GM21526 (cell line): ENCODE measurements at regions not wholly inside any gene's neighbourhood (a gene's known extent, or its start where the extent isn't known, plus 50 kb on each side); places are given as distances from the start of the nearest gene placed in this dataset.

Experiments used
- ATAC-seq: cut with Tn5 transposase; IDR thresholded peaks from one replicate; pipeline ENCODE4 v1.9.1; 2021; ENCODE audit warnings: moderate library complexity; ENCODE audit not compliant: unreplicated experiment, low FRiP score

- no peak for ATAC-seq
Measured at GRCh38 chr5:158313027-158313732, 454.2 kb upstream of the CLINT1 start.

- ATAC-seq: no peak
Measured at GRCh38 chr5:158309088-158309807, 450.3 kb upstream of the CLINT1 start.

- no peak for ATAC-seq
Measured at GRCh38 chr5:158308429-158309025, 449.6 kb upstream of the CLINT1 start.

GRCh38 chr5:158305861-158306260 lies 446.9 kb upstream of the CLINT1 start:
- no peak for ATAC-seq

- ATAC-seq: no peak
Measured at GRCh38 chr5:158304607-158305006, 445.7 kb upstream of the CLINT1 start.

GRCh38 chr5:158303883-158304282 lies 444.9 kb upstream of the CLINT1 start:
- ATAC-seq: no peak

DNA sequence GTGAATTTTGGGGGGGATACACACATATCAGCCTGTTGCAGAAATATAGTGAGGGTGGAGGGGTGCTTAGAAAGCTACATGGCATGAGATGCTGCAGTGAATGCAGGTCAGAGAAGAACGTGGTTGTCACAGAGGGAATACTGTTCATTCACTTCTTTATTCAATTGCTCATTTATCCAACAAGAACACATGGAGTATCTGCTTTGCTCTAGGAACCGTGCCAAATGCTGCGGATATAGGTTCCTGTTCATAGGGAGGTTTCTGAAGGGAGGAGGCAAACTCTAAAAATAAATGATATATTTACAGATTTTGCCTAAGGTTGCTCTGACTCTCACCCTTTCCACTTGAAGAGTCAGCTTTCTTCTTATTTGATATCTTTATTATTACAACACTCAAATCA lies 444.3 kb upstream of the CLINT1 start:
- no peak for ATAC-seq

GRCh38 chr5:158302029-158302428 lies 443.1 kb upstream of the CLINT1 start:
- no peak for ATAC-seq

- no peak for ATAC-seq
Measured at GRCh38 chr5:158301186-158301585, 442.2 kb upstream of the CLINT1 start.

DNA sequence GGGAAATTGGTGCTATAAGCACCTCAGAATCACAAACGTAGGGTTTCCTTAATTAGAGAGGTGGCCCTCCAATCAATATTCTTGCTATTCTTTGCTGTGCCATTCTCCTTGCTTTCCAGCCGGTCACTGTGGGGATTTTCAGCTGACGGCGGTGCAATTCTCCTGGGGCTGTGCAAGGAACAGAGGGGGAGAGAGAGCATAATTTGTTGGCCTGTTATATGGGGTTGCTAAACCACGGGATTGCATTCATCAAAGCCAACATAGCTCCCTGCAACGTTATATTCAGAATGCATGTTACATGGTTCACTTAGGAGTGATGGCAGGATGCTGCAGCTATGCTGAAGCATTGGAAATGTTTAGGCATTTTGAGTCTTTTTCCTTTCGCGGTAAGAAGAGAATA lies 441.3 kb upstream of the CLINT1 start:
- ATAC-seq: no peak

GRCh38 chr5:158297002-158297527 lies 438.1 kb upstream of the CLINT1 start:
- no peak for ATAC-seq

- no peak for ATAC-seq
Measured at GRCh38 chr5:158294701-158295100, 435.8 kb upstream of the CLINT1 start.

GRCh38 chr5:158292981-158293380 lies 434.0 kb upstream of the CLINT1 start:
- no peak for ATAC-seq

DNA sequence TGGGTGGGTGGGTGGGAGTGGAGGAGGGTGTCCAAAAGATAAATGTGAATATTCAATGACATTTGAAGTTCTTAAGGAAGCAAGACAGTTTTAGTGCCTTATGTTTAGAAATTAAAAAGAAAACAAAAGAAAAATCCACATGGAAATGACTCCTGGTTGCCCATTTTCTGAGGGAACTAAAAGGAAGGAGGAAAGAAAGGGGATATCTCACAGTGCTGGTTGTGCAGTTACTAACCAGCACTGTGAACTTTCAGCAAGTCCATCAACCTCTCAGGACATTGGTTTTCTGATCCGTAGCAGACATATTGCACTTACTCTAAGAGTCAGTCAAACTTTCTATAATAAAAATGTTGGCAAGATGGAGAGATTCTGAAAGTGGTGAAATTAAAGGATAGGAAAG lies 431.0 kb upstream of the CLINT1 start:
- ATAC-seq: no peak

DNA sequence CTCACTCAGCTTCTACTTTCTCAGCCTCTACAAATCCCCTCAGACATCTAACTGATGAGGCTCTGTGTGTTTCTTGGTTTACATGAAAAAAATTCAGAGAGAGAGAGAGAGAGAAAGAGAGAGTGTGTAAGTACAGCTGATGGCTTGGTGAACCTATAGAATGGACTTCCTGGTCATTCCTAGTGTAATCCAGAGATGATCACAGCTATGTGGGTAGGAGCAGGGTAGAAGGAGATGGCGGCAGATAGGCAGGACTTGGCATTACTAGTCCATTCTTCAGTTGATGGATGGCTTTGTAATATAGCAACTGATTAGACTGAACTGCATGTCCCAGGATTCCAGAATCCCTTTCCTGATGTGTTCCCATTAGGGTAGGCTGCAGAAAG lies 429.3 kb upstream of the CLINT1 start:
- no peak for ATAC-seq

GRCh38 chr5:158287643-158288271 lies 428.8 kb upstream of the CLINT1 start:
- ATAC-seq: no peak

GRCh38 chr5:158286827-158287226 lies 427.9 kb upstream of the CLINT1 start:
- ATAC-seq: no peak

- no peak for ATAC-seq
Measured at GRCh38 chr5:158285698-158286097, 426.8 kb upstream of the CLINT1 start.

GRCh38 chr5:158284242-158284641 lies 425.3 kb upstream of the CLINT1 start:
- ATAC-seq: no peak

DNA sequence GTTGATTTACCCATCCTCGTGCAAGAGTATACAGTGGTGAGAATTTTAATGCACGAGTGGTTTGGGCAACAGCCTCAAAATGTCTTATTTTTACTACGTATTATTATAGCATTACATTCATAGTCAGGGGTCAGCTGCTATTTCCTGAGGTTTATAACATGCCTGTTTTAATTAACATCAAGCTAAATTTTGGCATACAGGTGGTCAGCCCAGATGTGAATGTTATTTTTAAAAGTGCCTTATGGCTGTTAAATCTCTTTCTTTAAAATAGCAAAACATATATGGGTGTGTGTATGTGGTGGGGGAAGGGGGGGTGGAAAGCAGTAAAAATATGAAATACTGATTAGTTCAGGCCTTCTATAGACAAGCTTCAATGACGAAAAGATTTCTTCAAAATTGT lies 424.5 kb upstream of the CLINT1 start:
- no peak for ATAC-seq
